Stimulated activated CD4-positive, alpha-beta T cell treated with anti-CD3 and anti-CD28 coated beads, Interleukin-4, amount 100 ng/mL, for 4 hours (primary cell): ENCODE measurements at regions not wholly inside any gene's neighbourhood (a gene's known extent, or its start where the extent isn't known, plus 50 kb on each side); places are given as distances from the start of the nearest gene placed in this dataset.

Source experiments
- DNase-seq, 2 experiments: peaks; one replicate each; pipeline ENCODE4 v3.0.0-alpha.2; 2020

GRCh38 chr12:73362666-73363065 lies 1090.5 kb downstream of the TRHDE start:
- no peak for DNase-seq

DNA sequence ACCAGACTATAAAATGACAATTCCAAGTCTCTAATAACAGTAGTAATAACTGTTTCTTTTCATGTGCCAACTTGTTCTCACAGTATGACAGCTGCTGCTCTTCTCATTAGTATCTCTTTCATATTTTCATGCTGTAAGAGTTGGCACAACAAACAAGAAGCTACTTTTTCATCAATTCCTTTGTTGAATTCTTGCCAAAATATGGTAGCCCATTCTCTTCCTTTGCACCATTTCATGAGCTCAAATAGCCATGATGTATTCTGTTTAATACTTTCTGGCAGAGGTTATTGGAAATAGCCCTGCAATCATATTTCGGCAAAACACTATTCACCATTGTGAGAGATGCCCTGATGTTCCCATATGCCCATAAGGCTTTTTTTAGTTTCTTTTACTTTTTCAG lies 1100.7 kb downstream of the TRHDE start:
- no peak for DNase-seq

DNA sequence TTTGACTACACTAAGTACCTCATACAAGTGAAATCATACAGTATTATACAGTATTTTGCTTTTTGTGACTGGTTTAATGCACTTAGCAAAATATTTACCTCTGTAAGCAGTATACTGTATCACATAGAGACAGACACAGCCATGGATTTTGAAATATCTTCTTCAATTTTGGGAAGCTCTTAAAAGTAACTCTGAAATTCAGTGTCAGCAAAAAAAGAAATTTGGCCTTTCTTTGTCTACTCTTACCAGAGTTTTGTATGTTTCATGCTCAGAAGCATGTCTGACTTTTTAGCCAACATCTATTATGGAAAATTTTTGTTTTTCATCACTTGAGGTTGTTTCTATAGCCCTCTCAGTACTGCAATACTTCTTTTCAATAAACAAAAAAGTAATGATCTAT lies 1102.2 kb downstream of the TRHDE start:
- DNase-seq, result no peak

- no peak for DNase-seq
These were observed 1111.5 kb downstream of the TRHDE start for GRCh38 chr12:73383584-73384222.

DNA sequence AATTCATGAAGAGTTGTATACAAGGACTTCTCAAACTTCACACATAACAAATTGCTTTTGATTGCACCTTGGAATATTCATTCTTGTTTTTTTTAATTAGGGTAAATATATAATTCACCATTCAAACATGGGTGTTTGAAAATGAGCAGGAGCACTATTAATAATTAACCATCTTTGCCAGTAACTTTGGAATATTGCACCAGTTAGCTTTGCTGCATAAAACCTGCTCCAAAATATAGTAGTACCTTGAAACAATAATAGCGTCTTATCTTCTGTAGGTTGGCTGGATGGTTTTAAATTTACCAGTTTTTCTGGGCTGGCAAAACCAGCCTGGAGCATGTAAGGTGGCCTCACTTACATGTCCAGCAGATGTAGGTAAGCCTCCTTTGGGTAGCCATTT lies 1112.4 kb downstream of the TRHDE start:
- no peak for DNase-seq

DNA sequence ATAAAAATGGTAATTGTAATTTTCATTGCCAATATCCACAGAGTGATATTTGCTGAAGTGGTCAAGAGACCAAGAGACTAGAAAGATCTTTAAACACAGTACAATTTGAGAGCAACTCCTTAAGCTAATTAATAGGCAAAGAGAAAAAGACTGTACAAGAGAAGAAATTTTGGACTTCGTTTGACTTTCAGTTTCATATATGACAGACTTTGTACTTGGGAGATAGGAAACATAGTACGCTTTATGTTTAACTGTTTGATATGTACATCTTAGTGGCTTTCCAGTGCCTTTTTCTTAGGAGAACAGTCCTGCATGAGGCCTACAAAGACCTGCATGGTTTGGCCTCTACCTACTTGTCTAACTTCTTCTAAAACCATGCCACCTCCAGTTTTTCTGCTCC lies 1118.1 kb downstream of the TRHDE start:
- no peak for DNase-seq

GRCh38 chr12:73413051-73413450 lies 1124.6 kb upstream of the ATXN7L3B start:
- no peak for DNase-seq

- DNase-seq, result no peak
These were observed 1123.7 kb upstream of the ATXN7L3B start for GRCh38 chr12:73413974-73414373.

GRCh38 chr12:73414926-73415325 lies 1122.7 kb upstream of the ATXN7L3B start:
- no peak for DNase-seq

GRCh38 chr12:73418541-73418940 lies 1119.1 kb upstream of the ATXN7L3B start:
- DNase-seq, result no peak

DNA sequence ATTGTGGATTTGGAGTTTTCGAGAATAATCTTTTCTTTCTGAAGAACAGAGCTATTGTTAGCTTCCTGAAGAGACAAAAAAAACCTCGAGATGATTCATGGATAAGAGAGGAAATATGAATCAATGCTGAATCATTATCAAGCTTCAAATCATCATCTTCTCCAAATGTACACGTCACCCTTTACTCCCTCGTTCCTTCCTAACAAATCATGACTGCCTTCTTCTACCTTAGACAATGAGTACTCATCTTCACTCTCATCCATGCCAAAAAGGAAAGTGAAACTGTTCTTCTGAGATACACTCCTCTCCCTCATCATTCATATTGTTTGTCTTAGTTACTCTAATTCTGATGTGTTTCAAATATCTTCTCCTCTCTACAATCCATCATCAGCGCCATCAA lies 1115.8 kb upstream of the ATXN7L3B start:
- no peak for DNase-seq

DNA sequence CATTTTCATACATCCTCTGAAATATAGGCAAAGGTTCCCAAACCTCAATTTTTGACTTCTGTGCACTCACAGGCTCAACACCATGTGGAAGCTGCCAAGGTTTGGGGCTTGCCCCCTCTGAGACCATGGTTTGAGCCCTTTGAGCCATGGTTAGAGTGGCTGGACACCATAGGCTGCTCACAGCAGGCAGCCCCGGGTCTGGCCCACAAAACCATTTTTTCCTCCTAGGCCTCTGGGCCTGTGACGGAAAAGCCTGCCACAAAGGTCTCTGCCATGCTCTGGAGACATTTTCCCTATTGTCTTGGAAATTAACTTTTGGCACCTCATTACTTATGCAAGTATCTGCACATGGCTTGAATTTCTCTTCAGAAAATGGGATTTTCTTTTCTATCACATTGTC lies 1113.2 kb upstream of the ATXN7L3B start:
- DNase-seq, result no peak

DNA sequence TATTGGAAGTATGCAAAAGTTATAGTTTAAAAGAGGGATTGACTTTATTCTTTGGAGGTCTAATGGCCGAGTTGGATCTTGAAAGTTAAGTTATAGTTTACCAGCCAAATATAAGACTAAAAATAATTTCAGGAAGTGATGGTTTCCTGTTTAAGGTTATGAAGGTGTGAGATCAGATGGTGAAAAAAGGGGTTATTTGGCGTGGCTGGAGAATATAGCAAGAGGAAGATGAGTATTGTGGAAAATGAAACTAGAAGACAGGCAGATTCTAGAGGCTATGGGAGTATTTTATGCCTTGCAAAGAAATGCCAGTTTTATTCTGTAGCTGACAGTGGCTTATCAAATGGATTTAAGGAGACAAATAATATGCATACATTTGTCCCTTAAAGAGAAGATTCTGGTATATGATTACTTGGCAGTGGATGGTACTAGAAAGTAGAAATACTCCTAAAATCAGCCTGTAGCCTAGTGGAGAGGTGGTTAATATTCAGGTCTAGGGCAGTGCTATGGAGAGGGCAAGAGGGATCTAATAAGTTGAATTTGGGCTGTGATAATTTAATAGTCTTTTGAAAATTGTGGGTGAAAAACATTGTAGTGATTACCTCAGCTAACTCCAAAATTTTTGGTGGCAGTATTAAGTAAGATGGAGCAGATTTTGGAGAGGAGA lies 1091.8 kb upstream of the ATXN7L3B start:
- DNase-seq, result no peak

GRCh38 chr12:73452672-73453469 lies 1084.8 kb upstream of the ATXN7L3B start:
- no peak for DNase-seq

- no peak for DNase-seq
These were observed 1077.4 kb upstream of the ATXN7L3B start for GRCh38 chr12:73460212-73460611.

DNA sequence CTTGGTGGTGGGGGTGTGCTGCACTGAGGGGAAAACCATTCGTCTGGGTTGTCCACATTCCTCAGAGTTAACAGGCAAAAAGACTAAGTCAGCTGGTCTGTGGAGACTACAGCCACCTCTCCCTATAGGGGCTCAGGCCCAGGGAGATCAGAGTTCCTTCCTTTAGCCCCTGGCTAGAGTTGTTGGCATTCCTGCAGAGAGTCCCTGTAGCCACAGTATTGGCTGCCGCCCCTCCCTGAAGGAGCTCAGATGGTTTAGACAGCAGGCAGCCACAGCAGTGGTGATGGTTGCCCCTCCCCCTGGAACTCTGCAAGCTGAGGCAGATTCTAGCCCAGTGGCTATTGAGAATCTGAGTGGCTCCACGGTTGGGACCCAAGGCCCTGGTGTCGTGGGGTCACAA lies 1072.5 kb upstream of the ATXN7L3B start:
- no peak for DNase-seq

DNA sequence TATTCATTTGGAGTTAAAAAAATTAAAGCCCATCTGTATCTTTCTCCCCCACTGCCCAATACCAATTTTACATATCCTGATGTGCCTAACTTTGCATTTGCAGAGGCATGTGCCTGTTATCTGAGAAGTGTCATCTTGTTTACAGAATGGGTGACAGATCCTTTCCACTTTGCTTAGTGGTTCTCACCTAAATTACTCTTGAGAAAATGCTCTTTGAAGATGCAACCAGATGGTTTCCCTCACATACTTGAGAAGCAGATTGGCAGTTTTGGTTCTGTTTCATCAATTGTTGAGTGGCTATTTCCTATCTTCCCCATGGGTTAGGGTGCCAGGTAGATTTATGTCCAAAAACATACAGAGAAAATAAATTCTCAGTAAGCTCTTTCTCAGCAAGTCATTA lies 1051.4 kb upstream of the ATXN7L3B start:
- DNase-seq, result no peak

DNA sequence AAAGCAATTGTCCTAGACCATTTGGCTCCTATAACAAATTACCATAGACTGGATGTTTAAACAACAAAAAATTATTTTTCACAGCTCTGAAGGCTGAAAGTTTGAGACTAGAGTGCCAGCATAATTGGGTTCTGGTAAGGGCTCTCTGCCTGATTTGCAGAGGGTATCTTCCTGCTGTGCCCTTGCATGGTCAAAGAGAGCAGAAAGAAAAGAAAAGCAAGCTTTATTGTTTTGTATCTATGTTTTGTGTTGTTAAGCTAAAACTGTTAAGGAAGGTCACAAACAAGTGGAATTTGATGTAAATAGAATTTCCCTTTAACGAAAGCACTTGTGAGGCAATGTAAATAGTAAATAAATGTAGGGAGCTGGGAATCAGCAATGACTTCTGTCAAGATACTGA lies 1031.0 kb upstream of the ATXN7L3B start:
- DNase-seq, result no peak

GRCh38 chr12:73514672-73515071 lies 1023.0 kb upstream of the ATXN7L3B start:
- DNase-seq, result no peak

- no peak for DNase-seq
These were observed 1019.8 kb upstream of the ATXN7L3B start for GRCh38 chr12:73517859-73518258.

GRCh38 chr12:73529231-73529630 lies 1008.4 kb upstream of the ATXN7L3B start:
- no peak for DNase-seq

- no peak for DNase-seq
These were observed 1007.7 kb upstream of the ATXN7L3B start for GRCh38 chr12:73529954-73530353.

- no peak for DNase-seq
These were observed 1005.9 kb upstream of the ATXN7L3B start for GRCh38 chr12:73531752-73532151.

- DNase-seq, result no peak
These were observed 990.2 kb upstream of the ATXN7L3B start for GRCh38 chr12:73547421-73547820.
